HepG2 (cell line): ENCODE measurements at regions not wholly inside any gene's neighbourhood (a gene's known extent, or its start where the extent isn't known, plus 50 kb on each side); places are given as distances from the start of the nearest gene placed in this dataset.
A peak's percentile ranks its signal among the peaks of the same experiment; 100 is the strongest.

ENCODE experiments used
- ARID3A ChIP-seq: IDR thresholded peaks from 2 replicates; pipeline ENCODE4 v1.6.1; 2012; ENCODE audit warnings: low read depth, low read length, improper control_type of control experiment
- ATF7 ChIP-seq, 2 experiments: fragments of 450-650 bp in 1 of 2; sonication (generic) in 1 of 2; formaldehyde crosslinking in 1 of 2; IDR thresholded peaks; 2 replicates each; pipeline versions ENCODE4 v1.4.0 to v1.6.1; 2016 to 2020; ENCODE audit warnings: antibody characterized with exemption in 1 of 2, mild to moderate bottlenecking in 1 of 2, missing genetic modification reagents in 1 of 2
- GFI1 ChIP-seq: sonication (generic); formaldehyde crosslinking; IDR thresholded peaks from 2 replicates; pipeline ENCODE4 v1.5.0; 2020; ENCODE audit warnings: missing genetic modification reagents, mild to moderate bottlenecking, borderline replicate concordance
- HMG20A ChIP-seq: IDR thresholded peaks from 2 replicates; pipeline ENCODE4 v1.6.1; 2016; ENCODE audit warnings: borderline replicate concordance
- KLF13 ChIP-seq: sonication (generic); formaldehyde crosslinking; IDR thresholded peaks from 2 replicates; pipeline ENCODE4 v1.4.0; 2020; ENCODE audit warnings: mild to moderate bottlenecking, missing genetic modification reagents
- MED13 ChIP-seq: sonication (generic); formaldehyde crosslinking; IDR thresholded peaks from 2 replicates; pipeline ENCODE4 v1.5.0; 2020; ENCODE audit warnings: missing genetic modification reagents
- NCOA5 ChIP-seq: sonication (generic); formaldehyde crosslinking; IDR thresholded peaks from 2 replicates; pipeline ENCODE4 v1.4.0; 2020; ENCODE audit warnings: missing genetic modification reagents
- RERE ChIP-seq: IDR thresholded peaks from 2 replicates; pipeline ENCODE4 v1.6.1; 2016; ENCODE audit warnings: low read depth, missing genetic modification reagents, missing compliant biosample characterization
- ZNF609 ChIP-seq: sonication (generic); formaldehyde crosslinking; IDR thresholded peaks from 2 replicates; pipeline ENCODE4 v1.4.0; 2020; ENCODE audit warnings: mild to moderate bottlenecking, missing genetic modification reagents, borderline replicate concordance
- ZNF720 ChIP-seq: sonication (generic); formaldehyde crosslinking; IDR thresholded peaks from 2 replicates; pipeline ENCODE4 v1.4.0; 2020; ENCODE audit warnings: missing genetic modification reagents
- ZNF740 ChIP-seq: sonication (generic); formaldehyde crosslinking; IDR thresholded peaks from 2 replicates; pipeline ENCODE4 v1.4.0; 2020; ENCODE audit warnings: missing genetic modification reagents
- ZSCAN5A ChIP-seq: sonication (generic); formaldehyde crosslinking; IDR thresholded peaks from 2 replicates; pipeline ENCODE4 v1.8.0; 2022; ENCODE audit warnings: mild to moderate bottlenecking, missing genetic modification reagents, borderline replicate concordance

GRCh38 chrX:1045680-1046314 is 166.7 kb downstream of the CRLF2 start (continued):
- peak; percentile 23; the same call in 1 of the 2 replicates for TF ChIP-seq ZNF609
- TF ChIP-seq ZSCAN5A (CRISPR knock-in tag), result no peak
- TF ChIP-seq NCOA5 (CRISPR knock-in tag), result no peak
- TF ChIP-seq HMG20A, result peak; percentile 43; the same call in 1 of the 2 replicates
- TF ChIP-seq ATF7 (IDR thresholded peaks at IDR 0.05), result peak; percentile 32; the same call in 1 of the 2 replicates
- TF ChIP-seq ATF7 (CRISPR knock-in tag; IDR thresholded peaks at IDR 0.05), result no peak
- TF ChIP-seq KLF13, result no peak
- TF ChIP-seq RERE, result no peak
- peak; percentile 96 for TF ChIP-seq GFI1
- no peak for TF ChIP-seq ZNF720 (CRISPR knock-in tag)
- peak; percentile 89; the same call in 1 of the 2 replicates for TF ChIP-seq ARID3A
- no peak for TF ChIP-seq ZNF740 (CRISPR knock-in tag)
- no peak for TF ChIP-seq MED13 (CRISPR knock-in tag)
